SKM-1 treated with dmso at 0.1 percent for 144 hours (cell line): ENCODE measurements at regions not wholly inside any gene's neighbourhood (a gene's known extent, or its start where the extent isn't known, plus 50 kb on each side); places are given as distances from the start of the nearest gene placed in this dataset.

ENCODE experiments used
- DNase-seq: peaks from one replicate; lab custom pipeline; 2025; ENCODE audit not compliant: unreplicated experiment; lab: John Stamatoyannopoulos, UW

DNA sequence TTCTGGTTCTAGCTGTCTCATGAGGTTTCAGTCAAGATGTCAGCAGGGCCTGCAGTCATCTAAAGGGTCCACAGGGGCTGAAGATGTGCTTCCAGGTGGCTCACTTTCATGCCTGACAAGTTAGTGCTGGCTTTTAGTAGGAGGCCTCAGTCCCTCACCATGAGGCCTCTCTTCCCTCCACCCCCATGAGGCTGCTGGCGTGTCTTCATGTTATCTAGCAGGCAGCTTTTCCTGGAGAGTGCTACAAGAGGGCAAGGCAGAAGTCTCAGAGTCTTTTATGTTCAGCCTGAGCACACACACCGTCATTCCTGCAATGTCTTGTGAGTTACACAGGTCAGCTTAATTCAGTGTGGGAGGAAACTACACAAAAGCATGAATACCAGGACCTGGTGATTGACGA is 769.9 kb downstream of the HDGFL1 start:
- DNase-seq: no peak

DNA sequence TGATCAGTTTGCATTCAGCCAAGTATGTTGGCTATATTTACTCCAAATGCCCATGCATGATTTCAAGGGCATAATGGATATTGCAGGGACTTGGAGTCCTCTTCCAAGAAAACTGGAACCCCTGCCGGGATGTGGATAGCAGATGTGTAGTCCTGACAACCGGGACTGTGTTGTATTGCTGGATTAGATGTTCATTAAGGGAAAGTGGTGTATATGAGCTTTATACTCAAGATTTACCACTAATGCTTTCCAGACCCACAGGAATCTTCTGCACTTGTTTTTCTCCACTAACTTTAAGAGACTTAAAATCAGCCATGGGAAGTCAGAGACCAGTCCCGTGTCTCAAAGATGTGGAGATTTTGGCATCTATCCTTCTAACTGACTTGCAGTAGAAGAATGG is 770.9 kb downstream of the HDGFL1 start:
- DNase-seq: no peak

DNA sequence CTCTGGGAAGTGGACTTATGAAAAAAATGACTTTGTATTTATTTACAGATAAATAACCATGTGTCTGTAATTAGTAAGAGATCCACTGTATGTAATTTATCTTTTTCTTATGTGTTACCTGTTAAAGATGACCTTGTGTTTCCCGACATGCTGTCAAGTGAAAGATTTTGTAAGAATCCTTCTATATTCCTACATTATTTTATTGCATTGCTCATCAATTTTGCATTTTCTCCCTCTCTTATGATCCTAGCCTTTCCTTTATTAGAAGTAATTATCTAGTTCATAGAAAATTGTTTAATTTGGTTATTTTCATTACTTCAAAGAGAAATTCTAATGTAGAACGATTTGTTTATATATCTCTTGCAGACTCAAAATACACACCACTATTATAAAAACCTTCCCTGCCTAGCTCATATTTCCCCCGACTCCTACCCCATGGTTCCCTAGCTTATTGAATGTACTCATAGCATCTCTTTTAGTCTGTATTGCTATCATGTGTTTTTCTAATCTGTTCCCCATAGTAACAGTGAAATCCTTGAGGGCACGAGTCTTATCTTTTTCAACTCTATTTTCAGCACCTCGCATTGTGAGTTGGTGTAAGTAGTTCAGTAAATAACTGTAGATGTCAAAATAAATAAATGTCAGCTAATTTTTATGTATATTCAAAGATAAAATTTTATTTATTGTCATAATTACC is 774.4 kb downstream of the HDGFL1 start:
- no peak for DNase-seq

DNA sequence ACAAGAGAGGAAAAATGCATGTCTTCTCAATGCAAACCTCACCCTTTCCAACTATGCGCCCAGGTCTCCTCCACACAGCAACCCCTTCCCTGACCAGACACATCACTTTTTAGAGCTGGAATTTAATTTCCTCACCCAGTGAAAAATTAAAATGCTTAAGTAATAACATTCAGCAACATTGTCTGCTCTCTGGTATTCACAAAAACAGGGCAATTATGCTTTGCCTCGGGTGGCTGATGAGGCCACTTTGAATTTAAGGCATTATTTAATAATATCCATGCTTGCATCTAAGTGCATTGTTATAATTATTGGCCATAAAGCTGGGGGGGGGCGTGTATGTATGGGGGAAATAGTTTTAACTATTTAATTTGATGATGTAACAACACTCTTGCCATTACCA is 777.8 kb upstream of the NRSN1 start:
- DNase-seq: no peak

DNA sequence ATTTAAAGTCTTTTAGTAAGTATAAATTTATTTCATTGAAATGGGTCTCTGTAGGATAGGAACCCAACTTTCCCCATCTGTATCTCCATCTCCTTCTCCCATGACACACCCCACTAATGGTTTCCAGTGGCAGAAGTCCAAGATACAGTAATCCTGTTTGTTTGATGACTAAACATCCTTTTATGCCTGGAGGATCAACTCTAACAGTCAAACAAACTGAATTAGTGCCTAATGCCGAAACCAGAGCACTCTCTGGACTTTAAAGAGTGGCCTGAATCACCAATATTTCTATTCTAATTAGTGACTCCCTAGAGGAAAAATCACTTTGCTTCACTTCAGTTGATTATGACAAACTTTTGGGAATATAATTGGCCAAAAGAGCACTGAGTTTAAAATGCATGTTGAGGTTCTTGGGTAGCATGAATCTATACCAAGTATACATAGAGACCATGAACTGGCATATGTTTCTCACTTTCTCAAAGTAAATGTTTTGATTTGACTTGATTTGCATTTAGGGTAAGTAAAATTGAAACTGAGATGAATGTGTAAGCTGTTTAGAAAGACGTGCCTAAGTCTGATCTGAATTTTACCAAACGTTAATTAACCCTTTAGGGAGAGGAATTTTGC is 776.4 kb upstream of the NRSN1 start:
- DNase-seq: no peak

DNA sequence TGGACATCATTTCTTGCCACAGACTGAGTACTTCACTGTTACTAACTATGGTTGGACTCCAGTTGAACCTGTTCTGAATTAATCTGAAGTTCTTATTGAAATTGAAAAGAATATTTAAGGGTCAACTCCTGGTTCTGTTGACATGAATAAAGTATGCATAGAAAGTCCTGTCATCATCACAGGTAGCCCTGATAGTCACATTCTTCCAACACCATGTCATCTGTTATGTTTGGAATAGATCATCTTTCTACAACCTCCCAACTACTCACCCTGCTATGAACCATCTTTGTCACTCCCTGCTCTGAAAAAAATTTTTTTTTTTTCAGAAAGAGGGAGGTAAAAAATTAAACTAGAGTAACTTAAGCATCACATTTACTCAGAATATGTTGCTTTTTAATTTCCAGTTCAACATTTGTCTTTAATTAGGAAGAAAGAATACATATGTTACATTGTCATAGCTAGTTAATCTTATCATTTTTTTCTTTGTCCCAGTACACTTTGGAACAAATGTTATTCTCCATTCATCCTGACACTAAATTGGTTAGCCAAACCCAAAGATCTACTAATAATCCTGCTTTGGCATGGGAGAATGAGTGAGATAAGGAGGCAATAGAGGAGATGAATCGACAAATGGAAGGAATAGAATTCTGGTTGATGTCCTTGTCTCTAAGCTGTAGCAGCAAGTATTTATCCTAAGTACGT is 775.1 kb upstream of the NRSN1 start:
- DNase-seq: no peak

DNA sequence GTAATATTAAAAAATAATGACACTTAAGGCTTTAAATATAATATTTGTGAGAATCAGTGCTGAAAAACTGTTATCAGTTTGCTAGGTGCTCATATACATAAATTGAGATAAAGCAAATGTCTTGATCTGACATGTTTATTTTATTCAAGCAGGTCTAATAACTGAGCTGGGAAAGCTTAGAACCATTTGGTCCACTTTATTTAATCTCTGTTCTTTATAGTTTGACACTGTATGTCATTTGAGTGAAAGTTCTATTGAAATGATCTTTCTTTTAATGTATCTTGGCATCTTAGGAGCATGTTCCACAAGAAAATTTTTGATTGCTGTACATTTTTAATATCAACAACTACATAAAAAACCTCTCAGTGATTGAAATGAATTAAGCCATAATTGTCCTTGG is 772.0 kb upstream of the NRSN1 start:
- no peak for DNase-seq

DNA sequence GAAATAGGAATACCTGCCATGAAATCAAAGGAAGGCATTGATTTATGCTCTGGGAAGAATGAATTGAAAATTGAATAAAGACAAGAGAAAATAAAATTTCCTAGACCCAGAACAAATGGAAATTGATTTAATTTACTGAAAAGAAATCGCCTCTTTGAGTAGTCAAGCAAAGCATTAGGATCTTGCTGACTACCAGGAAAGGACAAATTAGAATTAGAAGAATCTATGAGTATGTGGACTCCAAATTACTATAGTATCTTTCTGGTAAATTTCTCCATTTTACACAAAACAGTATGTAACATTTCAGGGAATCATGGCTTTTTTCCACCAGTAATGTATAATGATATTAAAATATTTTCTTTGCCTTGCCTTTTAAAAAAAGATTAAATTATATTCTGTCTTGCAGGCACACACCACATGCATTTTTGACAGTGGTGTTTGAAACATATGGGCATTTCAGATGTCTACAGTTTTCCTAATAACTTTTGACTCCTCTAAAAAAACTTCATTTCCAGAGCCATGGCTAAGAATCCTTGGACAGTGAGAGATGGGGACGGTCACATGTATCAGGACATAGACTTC is 768.7 kb upstream of the NRSN1 start:
- DNase-seq: no peak

DNA sequence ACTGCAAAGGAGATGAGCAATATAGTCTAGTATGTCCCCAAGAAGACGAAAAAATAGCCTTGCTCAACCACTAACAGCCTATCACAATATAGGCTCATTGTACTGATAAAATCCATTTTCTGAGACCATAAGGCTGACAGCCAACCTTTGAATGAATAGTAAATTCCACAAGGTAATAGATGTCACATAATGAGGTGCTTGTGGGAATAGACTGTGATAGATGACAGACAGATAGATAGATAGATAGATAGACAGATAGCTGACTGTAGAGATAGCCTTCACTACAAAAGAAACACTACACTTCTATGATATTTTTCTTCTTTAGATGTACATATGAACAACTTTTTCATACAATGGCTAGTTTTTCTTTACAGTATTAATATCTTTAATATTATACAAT is 760.3 kb upstream of the NRSN1 start:
- DNase-seq: no peak

DNA sequence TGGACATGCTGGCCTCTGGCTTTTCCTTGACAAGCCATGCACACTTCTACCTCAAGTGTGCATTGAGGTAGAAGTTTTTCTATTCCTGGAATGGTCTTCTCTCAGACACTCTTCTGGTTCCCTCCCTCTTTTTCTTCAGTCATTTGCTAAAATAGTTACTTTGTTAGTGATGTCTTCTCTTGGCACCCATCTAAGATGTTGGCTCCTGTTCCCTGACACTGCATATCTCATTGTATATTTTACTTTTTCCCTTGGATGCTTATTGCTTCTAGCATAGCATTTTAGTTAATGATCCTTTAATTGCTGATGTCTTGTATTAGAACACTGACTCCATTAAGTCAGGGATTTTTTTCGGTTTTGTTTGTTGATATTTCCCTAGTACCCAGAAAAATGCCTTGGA is 758.7 kb upstream of the NRSN1 start:
- no peak for DNase-seq

DNA sequence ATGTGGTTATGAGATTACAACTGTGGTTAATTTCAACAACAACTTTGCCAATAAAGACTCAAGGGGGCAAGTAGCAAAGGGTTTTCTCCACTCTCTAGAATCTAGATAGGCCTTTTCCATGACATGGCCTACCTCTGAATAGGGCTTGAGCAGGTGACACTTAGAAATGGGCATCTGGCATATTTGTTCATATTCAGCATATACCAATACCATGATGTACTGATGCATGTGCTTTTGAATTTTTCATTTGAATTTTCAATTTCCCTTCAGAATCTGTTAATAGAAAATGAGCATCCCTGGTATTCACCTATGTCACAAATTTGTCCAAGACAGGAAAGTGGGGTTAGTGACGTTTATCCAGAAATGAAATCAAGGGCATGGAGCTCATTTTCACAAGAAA is 757.5 kb upstream of the NRSN1 start:
- DNase-seq: no peak

DNA sequence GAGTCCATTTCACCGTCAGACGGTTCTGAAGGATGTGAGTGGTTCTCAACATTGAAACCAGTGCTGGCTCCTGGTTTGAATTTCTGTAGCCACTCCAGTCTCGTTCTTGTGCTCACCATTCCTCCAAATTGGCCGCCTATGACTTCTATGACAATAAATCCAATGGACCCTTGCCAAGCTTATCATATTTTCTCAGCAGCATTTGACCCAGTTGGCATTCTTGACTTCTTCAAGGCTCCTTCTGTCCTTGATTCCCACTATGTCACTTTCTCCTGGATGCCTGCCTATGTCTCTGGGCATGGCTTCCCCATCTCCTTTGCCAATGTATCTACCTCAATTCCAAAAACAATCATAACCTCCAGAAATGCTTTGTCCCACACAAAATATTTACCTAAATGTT is 756.0 kb upstream of the NRSN1 start:
- DNase-seq: no peak

DNA sequence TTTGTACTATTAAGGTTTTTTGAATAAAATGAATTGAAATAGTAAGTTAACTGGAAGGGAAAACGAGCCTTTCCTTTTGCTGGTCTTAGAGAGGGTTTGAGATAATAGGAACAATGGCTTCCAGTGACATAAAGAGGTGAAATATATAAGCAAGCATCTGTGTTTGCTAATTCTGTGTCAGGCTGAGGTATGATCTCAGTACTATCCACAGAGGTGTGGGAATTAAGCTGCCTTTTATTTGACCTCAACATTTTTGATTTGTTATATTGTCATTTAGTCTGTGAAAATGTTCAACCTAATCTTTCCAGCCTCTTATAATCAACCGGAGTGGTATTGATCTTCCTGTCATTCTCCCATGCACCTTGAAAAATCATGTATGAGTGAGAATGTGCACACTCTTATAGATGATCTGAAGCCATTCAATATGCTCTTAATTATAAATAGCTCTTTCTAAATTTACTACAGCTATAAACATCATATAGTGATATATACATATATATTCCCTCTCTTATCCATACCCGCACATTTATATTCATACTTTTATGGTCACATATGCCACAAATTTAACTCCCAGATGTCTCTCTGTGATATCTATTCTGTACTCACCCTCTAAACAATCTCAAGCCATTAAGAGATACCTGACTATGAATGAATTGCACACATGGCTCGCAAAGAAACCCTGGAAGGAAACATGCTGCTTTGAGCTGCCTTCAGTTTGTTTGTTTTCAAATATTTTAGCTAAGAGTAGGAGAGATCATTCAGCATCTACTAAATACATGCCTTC is 754.7 kb upstream of the NRSN1 start:
- DNase-seq: no peak

DNA sequence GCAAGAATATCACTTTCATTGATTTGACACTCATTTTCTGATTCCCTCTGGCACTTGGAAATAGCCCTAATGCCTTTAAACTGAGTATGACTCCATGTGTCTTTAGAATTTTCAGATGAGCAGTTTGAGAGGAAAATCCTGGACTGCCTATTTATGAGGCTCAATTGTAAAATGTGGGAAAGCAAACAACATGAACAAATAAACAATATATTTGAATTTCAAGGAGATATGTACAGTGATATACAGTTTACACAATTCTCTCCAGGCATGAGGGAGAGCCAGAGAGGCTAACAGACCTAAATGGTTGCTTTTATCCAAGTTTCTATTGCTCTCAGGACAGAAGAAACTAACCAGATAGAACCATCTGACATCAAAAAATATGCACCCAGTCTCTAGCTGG is 748.2 kb upstream of the NRSN1 start:
- DNase-seq: no peak

DNA sequence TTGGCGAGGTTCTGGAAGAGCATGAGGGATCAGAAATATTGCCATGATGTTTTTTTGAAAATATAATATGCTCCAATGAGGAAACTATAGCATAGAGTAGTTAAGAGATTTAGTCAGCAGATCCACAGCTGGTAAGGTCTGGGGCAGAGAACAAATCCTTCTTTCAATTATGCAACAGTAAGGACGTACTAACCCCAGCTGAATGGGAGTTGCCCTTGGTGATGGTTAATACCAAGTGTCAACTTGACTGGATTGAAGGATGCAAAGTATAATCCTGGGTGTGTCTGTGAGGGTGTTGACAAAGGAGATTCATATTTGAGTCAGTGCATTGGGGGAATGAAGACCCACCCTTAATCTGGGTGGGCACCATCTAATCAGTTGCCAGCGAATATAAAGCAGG is 745.5 kb upstream of the NRSN1 start:
- no peak for DNase-seq

DNA sequence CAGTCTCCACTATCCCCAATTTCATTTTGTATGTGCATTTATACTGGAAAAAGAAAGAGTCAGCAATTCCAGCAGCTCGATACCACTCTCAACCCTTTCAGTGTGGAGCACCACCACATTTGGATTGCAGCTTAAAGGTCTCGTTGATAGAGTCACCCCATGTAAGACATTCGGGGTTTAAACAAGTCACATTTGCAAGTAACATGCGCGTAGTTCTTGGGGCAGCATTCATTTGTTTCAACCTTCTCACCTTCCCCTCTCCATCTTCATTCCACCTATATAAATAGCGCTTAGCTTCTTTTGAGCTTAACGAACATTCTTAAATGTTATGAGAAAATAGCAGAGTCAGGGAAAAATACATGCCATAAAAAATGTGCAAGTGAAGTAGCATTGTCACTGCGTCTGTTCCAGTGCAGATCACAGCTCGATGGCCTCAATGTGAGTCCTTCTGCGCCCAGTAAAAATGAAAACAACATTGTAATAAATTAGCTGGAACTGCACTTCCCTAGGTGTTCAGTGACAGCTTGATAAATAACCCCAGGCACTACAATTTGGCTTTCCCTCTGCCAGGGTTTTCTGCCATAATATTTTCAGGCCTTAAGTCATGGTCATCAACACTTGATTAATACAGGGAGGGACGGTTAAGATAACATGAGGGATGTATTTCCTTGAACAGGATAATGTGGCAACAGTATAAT is 737.8 kb upstream of the NRSN1 start:
- no peak for DNase-seq

DNA sequence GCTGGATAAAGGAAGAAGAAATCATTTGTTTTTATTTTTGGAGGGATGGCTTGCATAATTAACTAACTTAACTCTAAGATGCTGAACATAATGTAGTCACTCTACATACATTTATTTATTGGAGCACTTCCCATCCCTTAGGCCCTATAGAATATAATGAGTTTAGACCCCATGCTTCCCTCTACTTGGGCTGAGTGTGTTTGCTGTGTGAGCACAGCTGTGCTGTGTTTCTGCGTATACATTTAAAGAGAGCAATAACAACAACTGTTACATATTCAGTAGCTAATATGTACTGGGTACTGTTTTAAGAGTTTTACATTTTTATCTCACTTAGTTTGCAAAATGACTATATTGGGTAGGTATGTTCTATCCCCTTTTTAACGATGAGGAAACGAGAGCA is 736.6 kb upstream of the NRSN1 start:
- DNase-seq: no peak

DNA sequence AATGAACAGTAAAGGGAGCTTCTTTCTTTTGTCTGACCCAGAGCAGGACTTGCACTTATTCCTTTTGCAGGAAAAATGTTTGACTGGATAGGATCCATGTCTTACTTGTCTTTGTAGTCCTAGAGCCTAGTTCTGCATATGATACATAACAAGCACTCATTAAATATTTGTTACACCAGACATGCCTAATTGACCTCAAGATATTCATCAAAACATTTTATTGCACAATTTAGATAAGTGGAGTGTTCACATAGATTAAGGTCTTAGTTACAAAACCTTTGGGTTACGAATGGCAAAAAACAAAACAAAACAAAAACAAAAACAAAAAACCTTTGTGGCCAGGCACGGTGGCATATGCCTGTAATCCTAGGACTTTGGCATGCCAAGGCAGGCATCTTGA is 735.8 kb upstream of the NRSN1 start:
- DNase-seq: no peak

DNA sequence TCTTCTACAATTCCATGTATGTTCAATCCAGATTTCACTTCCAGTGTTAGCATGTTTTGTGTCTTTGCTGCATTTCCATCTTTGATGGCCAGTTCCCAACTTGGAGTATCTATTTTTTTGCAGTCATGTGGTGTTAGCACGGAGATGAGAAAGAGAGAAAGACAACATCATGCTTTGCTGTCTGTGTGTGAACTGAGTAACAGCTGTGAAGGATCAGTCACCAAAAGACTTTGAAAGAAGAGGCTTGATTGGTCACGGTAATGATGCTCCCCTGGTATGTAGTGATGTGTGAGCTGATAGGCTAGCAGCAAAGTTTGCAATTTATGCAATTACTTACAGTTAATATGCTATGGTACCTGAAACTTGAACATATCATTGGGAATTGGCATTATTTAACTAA is 731.3 kb upstream of the NRSN1 start:
- DNase-seq: no peak

DNA sequence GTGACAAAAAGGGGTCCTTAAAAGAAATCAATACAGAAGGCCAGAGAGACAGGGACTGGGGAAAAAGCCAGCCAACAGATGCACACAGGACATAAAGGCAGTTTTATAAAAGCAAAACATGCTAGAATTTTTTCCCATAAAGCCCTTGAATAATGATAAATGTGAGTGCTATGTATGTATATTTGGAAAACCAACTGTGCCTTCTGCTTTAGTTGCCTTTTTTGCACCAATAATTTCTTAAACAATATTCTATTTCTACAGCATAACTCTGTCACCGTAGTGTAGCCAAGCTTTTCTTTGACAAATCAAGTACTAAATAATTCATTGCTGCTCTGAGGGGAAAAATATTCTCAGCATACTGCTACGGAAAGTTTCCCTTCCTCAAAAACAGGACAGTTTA is 730.6 kb upstream of the NRSN1 start:
- no peak for DNase-seq

DNA sequence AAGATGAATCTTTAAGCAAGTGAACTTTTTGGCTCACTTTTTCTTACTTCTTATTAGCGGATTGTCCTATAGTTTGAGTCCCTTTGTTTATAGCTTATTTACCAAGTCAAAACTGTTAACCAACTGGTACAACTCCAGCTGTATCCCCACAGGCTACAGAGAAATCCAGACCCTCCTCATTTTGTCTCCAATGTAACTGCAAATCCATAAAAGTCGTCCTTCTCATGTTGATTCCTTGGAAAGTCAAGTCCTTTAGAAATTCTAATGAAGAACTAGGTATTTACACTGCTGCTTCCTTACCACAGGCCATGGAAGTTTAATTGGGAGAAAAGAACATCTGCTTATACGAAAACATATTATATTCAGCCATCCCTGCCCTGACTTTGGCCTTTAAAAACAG is 729.1 kb upstream of the NRSN1 start:
- DNase-seq: no peak
